HG03060 (cell line): ENCODE measurements at regions not wholly inside any gene's neighbourhood (a gene's known extent, or its start where the extent isn't known, plus 50 kb on each side); places are given as distances from the start of the nearest gene placed in this dataset.

Experiments
- ATAC-seq: cut with Tn5 transposase; IDR thresholded peaks from one replicate; pipeline ENCODE4 v1.9.1; 2021; ENCODE audit warnings: low read depth, moderate number of reproducible peaks; ENCODE audit not compliant: unreplicated experiment

- no peak for ATAC-seq
These were observed 178.8 kb upstream of the AKR1E2 start for GRCh38 chr10:4647109-4647785.

DNA sequence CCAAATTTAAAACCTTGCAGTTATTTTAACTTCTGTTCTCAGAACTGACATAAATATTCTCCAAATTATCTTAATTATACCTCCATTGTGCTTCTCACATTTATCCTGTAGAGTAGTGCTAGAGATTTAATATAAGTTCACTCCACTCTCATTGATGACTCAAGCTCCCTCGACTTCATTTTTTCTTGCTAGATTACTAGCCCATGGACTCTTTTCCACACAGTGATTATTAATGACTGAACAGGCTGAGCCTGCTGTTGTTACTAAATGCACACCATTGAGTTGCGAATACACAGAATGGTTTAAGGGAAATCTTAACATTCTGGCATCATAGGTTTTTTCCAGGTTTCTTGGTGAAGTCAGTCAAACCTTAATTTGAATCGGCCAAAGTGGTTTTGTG lies 179.5 kb upstream of the AKR1E2 start:
- ATAC-seq: no peak

GRCh38 chr10:4645836-4646235 lies 180.2 kb upstream of the AKR1E2 start:
- ATAC-seq: no peak

DNA sequence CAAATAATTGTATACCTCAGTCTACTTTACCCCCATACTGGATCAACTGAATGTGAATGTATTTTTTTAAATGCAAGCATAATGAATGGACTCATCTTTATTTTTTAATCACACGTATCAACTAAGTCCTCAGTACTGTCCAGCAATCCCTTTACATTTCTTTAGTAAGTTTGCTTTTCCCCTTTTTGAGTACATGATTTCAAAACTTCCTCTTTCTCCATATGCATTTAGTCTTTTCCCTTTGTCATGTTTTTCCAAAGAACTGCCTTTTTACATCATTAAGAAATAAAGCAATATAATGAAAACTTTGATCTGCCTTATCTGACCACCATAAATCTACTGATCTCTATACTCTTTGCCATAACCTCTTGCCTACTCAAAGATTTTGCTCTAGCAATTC lies 182.5 kb upstream of the AKR1E2 start:
- no peak for ATAC-seq

DNA sequence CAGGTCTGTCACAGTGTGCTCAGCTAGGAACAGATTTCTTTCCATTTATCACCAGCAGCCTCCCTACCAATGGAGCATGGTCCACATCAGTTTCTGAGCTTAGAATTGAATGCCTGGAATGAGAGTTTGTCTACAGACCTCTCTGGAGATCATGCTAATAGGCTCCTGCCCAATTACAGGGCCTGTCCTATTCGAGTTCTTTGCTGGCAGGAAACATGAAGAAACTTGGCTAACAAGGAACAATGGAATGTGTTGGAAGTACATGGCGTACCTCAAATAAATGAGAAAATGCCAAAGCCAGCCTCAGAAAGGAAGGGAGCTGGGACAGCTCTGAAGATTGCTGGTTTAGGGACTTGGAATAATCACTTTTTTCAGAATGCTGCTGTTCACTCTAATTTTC lies 186.0 kb upstream of the AKR1E2 start:
- no peak for ATAC-seq

DNA sequence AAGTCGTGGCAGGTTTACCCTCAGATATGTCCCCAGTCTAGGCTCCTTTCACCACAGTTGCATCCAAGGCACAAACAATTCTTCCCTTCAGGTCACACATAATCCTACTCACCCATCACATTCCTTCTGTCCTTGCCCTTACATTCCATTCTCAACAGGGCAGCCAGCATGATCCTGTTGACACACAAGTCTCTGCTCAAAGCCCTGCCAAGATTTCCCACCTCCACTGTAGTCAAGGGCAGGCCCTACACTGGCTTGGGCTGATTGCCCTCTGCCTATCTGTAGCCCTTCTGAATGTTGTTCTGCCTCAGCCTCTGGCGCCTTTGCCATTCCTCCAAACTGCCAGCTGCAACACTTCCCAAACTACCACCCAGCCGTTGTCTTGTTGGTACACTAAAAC lies 187.9 kb upstream of the AKR1E2 start:
- ATAC-seq: no peak

DNA sequence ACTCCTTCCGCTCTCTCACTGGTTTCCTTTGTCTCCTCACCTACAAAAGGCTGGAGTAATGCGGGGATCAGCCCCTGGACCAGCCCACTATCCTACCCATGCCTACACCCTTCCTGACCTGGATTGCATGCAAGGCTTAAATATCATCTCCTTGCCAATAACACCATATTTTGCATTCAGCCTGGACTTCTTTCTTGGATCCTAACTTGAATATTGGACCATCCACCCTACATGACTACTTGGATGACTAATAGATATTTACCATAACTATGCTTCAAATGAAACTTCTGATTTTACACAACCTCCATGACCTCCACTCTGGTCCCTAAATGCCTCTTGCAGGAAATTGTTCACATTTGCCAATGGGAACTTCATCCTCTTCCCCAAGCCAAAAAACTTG lies 188.3 kb upstream of the AKR1E2 start:
- ATAC-seq: no peak

- no peak for ATAC-seq
These were observed 190.1 kb upstream of the AKR1E2 start for GRCh38 chr10:4635883-4636282.

GRCh38 chr10:4635388-4635787 lies 190.6 kb upstream of the AKR1E2 start:
- ATAC-seq: no peak

- no peak for ATAC-seq
These were observed 192.2 kb upstream of the AKR1E2 start for GRCh38 chr10:4633776-4634175.

DNA sequence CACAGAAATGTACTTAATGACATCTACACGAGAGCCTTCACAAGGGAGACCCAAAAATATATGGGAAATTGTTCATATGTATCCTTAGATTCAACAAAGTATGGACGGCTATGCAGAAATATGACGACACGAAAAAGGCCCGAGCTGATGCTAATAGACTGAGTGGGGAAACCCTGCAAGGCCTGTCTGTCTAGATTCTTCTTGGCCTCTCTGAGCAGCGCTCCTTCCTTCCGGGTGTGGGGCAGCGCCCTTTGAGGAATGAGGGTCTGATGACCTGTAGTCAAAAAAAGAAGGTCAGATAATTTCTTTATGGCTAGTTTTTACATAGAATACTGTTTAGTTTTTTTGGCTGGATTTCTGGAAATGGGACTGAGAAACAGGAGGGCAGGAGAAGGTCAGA lies 192.8 kb upstream of the AKR1E2 start:
- ATAC-seq: no peak

- ATAC-seq: no peak
These were observed 193.2 kb upstream of the AKR1E2 start for GRCh38 chr10:4632757-4633156.

DNA sequence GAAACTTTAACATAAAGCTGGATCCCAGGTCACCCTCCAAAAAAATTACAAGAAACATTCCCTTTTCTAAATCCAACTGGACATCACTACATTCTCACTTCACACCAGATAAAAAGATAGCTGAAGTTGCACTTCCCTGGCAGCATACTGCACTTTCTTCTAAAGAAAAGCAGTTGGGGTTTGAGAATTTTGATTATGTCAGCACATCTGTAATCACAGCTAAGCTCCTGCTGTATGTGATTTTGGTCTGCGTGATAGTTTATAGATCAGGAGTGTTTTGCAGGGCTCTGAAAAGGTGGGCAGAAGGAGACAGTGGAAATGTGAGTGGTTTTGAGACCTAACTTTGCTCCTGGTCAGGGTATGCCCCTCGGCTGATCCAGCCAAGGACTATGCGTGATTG lies 199.1 kb upstream of the AKR1E2 start:
- ATAC-seq: no peak

DNA sequence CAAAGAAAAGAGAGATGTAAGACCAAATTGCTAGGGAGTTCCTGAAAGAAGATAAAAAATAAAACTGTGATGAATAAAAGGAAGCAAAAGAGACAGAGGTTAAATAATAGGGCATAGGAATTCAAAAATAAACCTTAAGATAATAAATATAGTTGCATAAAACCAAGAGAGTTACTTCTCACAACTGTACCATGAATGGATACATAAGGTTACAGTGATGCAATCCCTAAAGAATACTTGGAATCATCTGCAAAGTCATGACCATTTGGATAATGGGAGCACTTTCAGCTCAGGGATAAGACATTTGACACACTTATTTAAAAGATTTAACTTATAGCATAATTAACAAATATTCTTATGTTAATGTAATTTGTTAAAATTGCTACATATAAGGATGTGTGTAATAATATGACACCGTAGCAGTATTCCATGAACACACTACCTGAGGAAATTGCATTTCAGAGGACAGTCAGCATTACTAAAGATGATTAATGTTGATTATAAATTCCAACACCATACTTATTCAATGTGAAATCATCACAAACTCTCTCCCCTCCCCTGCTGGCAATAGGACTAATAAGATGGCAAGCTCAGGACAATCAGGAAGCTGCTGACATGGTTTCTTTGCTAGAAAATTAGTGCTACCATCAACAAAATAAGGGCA lies 202.1 kb upstream of the AKR1E2 start:
- ATAC-seq: no peak

- peak; percentile 70 for ATAC-seq
These were observed 202.8 kb upstream of the AKR1E2 start for GRCh38 chr10:4623200-4623599.

DNA sequence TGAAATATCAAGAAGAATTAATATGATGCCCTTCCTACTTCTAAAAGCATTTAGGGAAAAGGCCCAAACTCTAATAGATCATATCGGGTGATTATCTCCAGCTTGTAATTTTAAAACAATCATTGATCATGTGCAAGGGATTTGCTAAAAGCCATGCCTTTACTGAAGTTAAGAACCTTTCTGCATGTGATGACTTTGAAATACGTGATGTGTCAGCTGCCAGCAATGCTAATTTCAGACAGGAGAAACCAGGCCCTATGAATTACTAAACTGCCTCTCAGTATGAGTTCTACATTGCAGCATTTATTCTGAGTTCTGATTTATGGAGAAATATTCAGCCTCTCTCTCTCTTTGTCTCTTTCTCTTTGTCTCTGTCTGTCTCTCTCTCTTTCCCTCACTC lies 203.6 kb upstream of the AKR1E2 start:
- ATAC-seq: no peak

DNA sequence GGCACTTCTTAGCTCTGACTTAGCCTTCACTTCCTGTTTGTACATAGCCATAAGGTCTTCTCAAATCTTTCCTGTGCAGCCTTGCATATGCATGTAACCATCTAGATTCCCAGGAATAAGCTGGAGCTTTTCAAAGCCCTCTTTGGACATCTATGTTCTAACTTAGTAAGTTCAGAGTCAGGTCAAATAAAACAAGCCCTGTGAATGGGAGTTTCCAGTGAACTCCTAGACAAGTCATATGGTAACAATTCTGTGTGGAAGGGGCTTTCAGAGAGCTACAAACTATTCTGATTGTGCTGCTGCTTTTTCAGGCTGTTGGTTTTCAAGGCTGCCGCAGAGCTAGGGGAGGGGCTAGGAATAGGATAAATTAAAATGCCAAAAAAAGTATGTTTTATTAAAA lies 208.4 kb upstream of the AKR1E2 start:
- ATAC-seq: no peak

GRCh38 chr10:4615042-4615441 lies 211.0 kb upstream of the AKR1E2 start:
- ATAC-seq: no peak

DNA sequence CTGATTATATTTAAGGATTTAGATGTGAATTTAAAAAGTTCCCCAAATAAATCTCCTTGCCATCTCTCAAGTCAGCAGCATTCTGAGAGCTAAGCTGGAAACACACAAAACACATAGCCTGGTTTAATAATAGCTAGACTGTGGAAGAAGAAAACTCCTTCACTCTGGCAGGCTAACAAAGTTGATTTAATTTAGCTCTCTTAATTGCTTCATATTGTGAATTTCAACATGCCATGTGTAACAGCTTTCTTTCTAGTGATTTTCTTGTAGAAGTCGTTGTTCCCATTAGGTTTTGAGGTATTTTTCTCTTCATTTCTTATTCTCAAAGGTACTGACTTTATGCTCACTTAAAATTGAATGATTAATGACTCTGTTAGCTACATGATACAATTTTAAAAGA lies 216.8 kb upstream of the AKR1E2 start:
- ATAC-seq: no peak

GRCh38 chr10:4607681-4608080 lies 218.3 kb upstream of the AKR1E2 start:
- ATAC-seq: no peak

DNA sequence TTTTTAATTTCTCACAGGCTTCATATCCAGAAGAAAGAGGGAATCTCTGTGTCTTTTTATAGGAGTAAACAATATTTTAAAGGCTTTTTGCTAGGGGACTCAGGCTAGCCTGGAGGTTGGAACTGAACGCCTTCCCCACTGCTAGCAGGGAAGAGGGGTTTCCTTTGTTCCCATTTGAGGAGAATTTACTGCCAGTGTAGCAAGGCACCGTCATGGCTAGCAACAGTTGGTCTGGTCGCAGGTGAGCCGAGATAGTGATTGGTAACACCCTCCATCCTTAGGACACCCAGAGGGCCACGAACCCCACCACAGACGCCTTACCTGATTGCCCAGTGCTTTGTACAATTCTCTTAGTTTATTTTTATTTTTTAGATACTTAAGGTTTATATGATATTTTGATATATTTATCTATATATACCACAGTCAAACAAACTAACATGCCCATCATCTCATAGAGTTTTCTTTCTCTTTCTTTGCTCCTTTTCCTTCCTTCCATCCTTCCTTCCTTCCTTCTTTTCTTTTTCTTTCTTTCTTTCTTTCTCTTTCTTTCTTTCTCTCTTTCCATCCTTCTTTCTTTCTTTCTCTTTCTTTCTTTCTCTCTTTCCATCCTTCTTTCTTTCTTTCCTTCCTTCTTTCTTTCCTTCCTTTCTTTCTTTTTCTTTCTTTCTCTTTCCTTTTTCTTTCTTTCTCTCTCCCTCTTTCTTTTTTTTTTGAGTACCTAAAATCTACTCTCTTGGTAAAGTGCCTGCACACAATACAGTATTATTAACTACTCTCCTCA lies 219.0 kb upstream of the AKR1E2 start:
- ATAC-seq: no peak
